CD4-positive, alpha-beta T cell treated with Interleukin-1 beta for 1 hour (primary cell): ENCODE measurements at regions not wholly inside any gene's neighbourhood (a gene's known extent, or its start where the extent isn't known, plus 50 kb on each side); places are given as distances from the start of the nearest gene placed in this dataset.
"Not testable (repeated sequence)": the region's sequence is repeated elsewhere in the genome, so short reads cannot be mapped to it uniquely, and the experiment has no call there.

Experiments
- DNase-seq, 2 donors: peaks; one replicate each; pipeline ENCODE4 v3.0.0-alpha.2; 2020 to 2022

GRCh38 chr10:60508037-60508436, 118.4 kb upstream of the ANK3 start:
- DNase-seq = no peak

DNA sequence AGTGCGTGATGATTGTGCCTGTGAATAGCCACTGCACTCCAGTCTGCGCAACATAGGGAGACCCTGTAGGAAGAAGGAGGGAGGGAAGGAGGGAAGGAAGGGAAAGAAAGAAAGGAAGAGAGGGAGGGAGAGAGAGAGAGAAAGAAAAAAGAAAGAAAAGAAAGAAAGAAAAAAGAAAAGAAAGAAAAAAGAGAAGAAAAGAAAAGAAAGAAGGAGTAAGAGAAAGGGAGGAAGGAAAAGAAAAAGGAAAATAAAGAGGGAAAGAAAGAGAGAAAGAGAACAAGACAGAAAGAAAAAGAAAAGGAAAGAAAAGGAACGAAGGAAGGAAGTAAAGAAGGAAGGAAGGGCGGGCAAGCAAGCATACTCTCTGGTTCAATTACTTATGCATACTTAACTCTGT, 112.9 kb upstream of the ANK3 start:
- no peak for DNase-seq

DNA sequence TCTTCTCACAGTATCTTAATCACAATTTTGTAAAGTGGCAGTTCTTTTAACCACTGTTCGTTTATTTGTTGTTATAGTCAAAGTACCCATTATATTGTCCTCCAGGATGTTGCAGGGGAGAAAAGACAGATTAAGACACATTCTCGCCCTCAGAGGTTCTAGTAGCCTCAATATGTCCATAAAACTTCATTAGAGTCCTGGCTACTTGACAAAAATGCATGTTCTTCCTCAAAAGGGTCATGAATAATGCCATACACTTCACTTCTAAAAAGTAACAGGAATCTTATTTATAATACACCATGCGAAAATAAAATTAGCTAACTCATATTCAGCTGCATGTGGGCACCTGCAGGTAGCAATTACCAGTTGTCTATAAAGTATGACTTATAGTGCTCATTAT, 109.3 kb upstream of the ANK3 start:
- DNase-seq = no peak

GRCh38 chr10:60497364-60497763, 107.7 kb upstream of the ANK3 start:
- no peak for DNase-seq

DNA sequence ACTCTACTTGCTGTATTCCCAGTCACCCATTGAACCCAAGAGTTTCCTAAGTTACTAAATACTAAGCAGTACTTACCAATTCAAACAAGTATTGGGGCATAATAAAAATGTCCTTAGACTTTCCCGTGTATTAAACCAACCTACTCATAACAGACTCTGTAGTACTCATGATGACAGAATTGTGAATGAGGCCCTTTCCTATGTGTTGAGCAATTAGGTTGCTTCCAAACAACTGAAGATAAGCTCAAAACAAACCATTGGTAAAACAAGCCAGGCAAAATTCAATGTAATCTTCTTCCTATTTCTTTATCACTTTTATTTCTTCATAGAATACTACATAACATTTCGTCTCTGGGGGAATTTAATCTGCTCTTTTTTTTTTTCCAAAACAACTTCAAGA, 106.5 kb upstream of the ANK3 start:
- no peak for DNase-seq

DNA sequence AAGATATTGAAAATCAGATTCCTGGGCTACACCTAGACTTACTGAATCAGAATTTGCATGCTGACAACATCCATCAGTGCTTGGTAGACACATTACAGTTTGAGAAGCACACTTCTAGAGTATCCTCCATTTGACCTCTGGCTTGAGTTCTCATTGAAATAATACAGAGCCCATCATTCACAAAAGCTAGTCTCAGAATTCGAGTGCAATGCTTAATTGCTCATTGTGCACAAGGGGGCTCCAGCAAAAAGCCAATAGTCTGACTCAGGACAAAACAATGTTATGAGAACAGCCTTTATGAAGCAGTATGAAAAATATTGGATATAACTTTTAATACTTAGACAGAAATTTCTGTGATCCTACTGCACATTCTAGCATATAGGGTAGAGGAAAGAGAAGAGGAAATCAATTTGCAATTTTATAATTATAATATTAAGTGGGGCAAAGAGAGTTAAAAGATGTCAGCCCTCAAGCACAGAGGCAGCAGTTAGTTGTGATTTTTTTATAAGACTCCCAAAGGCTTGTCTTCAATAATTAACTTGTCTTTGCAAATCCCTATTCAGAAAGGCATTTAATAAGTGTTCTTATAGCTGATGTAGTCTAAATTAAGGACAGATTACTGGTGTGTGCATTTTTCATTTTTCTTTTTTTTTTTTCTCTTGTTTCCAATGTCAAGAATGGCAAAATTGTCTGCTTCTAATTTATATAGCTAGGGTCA, 105.8 kb upstream of the ANK3 start:
- no peak for DNase-seq

DNA sequence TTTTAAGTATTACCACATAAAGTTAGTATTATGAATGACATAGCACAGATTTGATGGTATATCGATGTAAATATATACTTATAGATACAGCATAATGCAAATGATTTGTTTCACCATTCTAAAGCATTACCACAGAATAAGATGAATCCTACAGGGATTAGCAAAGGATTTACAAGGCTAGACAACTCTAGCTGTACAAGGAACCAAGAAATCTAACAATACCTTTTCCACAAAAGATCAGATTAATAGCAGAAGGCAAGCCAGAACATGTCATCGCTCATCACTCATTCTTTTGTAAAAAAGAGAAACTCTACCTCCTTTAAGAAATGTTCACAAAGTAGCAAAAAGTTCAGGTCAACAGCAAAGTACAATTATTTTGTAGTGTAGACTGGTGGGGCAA, 105.1 kb upstream of the ANK3 start:
- DNase-seq = no peak

DNA sequence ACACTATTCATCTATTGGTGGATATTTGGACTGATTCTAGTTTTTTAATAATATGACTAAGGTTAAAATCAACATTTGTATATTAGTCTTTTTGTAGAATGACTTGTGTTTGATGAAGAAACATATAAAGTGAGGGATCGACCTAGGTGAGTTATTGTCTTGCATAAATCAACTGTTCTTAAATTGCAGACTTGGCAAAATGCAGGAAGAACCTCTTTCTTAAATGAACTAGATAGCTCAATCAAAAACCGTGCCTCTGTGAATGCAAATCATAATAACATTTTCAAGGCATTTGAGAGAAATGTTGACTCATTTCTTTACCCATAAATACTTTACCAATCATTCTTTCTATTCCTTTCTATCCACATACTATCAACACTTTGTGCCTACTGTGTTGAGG, 101.5 kb upstream of the ANK3 start:
- no peak for DNase-seq

DNA sequence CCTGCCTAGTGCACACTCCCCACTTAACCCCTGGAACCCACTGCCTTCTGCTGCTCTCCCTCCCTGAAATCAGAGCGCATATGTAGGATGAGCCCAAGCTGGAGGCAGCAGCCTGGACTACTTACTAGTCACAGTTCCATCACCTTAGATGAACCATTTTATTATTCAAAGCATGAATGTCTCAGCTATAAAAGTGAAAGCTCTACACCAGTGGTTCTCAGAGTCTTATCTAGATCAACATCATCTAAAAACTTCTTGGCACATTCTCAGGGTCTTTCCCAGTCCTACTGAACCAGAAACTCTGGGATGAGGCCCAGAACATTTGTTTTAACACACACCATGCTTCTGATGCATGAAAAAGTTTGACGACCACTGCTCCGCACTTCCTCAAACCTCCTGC, 100.3 kb upstream of the ANK3 start:
- DNase-seq = no peak

DNA sequence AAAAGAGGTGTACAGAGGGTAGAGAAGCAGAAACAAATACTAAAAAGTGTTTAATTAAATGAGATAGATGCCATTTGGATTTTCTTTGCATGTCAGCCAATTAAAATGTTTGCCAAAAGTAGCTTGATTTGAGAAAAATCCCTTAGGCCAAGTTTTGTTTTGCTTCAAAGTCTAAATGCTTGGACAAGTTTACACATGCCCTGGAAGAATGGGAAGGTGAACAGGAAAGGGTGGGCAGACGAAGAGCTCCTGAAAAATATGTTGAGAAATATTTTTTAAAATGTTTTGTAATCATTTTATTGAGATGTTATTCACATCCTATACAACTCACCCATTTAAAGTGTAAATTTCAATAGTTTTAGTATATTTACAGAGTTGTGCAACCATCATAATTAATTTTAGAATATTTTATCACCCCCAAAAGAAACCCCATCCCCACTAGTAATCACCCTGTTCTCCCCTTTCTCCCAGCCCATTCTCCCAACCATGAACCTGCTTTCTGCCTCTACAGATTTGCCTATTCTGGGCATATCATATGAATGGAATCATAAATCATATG, 98.5 kb upstream of the ANK3 start:
- DNase-seq = no peak

GRCh38 chr10:60487543-60487942, 97.9 kb upstream of the ANK3 start:
- DNase-seq = no peak

- DNase-seq = no peak
Observed at GRCh38 chr10:60485025-60485424, 95.3 kb upstream of the ANK3 start.

DNA sequence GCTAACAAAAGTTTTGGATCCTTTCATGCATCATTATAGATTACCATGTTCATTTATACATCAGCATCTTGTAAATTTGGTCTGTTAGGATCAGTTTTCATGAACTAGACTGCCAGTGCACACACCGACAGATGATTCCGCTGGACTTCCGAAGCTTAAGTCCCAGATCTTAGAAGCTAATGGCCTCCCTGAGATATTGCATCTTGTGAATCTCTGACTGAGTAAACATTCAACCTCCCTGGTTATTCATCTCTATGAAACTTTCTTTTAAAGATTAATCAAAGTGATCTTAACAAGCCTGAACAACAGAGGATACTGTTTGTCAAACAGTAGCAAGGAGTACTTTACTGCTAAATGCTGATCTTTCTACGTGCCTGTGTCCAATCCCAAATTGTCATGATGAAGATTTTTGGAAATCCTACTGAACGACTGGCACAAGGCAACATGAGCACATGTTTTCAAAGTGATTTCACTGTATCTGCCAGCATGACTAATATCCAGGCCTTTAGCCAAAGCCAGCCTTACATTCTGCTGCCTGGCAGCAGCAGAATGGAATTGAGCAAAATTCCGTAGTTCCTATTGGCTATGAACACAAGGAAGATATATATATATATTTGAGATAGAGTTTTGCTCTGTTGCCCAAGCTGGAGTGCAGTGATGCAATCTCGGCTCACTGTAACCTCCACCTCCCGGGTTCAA, 91.3 kb upstream of the ANK3 start:
- DNase-seq = no peak

DNA sequence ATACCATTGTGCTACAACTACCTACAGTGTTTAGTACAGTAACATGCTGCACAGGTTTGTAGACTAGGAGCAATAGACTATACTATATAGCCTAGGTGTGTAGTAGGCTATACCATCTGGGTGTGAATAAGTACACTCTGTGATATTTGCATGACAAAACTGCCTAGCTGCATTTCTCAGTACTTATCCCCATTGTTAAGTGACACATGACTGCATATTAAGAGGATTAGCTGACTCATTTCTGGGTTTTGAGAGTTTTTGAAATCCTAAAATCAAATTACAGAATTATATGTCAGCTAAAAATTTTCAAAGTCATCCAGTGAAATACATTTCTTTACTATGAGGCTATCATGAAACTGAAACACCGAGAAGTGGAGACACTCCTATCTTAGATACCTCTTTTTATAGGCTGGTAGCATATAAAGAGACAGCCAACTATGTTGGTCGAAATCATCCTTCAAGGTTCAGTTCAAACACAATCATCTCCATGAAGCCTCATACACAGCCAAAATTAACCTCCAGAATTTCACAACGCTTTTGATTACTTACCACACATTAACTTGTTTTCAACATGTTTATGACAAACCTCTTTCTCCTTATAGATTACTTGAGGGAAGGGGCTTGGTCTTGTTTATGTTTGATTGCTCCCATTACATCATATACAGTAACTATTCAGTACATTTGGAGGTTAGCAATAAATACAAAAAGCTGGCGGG, 89.8 kb upstream of the ANK3 start:
- no peak for DNase-seq

DNA sequence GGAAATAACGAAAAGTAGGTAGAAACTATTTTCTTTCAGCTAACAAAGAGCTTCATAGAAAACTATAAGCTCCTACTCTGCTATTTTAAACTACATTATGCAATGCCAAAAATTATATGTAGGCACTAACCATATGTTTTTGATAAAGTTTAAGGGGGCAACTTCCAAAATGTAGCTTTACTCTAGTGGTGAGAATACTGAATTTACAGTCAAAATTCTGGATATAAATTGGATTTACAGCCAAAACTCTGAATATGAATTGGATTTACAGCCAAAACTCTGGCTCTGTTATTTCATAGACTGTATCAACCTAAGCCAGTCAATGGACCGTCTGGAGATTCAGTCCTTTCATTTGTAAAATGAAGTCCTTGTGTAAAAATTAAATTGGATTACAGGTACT, 86.8 kb upstream of the ANK3 start:
- DNase-seq = no peak

DNA sequence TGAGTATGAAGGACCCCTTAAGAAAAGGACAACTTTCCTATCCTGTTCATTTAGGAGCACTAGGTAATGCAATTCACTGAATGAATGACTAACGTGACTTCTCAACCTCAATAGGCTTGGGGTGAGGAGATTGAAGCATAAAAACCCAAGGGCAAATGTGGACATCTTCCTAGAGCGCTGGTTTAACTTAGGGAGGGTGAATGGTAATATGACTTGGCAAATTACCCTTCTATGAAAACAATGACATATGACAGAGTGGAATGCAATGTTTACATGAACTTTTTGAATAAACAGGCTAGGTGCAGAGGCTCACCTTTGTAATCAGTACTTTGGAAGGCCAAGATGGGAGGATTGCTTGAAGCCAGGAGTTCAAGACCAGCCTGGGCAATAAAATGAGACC, 83.9 kb upstream of the ANK3 start:
- DNase-seq = no peak

DNA sequence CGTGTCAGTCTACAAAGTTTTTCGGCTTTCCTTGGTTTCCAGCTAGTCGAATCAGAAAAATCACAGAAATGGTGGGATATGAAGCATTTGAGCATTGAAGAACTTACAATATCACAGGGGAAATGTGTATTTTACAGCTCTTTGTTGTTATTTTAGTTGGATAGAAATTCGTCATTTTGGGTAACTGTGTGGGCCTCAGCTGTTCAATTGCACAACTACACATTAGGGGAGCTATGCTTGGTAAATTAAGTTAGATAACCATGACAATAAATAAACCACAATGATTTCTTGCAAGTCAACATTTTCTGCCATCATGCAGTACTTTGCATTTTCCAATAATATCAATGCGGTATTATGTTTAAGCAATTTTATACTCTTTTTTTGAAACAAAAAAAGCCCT, 80.4 kb upstream of the ANK3 start:
- DNase-seq = no peak

DNA sequence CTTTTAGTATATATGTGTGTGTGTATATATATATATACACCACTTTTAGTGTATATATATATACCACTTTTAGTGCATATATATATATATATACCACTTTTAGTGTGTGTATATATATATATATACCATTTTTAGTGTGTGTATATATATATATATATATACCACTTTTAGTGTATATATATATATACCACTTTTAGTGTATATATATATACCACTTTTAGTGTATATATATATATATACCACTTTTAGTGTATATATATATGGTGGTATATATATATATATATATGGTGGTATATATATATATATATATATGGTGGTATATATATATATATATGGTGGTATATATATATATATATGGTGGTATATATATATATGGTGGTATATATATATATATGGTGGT, 79.5 kb upstream of the ANK3 start:
- not testable (repeated sequence) for DNase-seq

GRCh38 chr10:60467202-60467546, 77.5 kb upstream of the ANK3 start:
- no peak for DNase-seq

DNA sequence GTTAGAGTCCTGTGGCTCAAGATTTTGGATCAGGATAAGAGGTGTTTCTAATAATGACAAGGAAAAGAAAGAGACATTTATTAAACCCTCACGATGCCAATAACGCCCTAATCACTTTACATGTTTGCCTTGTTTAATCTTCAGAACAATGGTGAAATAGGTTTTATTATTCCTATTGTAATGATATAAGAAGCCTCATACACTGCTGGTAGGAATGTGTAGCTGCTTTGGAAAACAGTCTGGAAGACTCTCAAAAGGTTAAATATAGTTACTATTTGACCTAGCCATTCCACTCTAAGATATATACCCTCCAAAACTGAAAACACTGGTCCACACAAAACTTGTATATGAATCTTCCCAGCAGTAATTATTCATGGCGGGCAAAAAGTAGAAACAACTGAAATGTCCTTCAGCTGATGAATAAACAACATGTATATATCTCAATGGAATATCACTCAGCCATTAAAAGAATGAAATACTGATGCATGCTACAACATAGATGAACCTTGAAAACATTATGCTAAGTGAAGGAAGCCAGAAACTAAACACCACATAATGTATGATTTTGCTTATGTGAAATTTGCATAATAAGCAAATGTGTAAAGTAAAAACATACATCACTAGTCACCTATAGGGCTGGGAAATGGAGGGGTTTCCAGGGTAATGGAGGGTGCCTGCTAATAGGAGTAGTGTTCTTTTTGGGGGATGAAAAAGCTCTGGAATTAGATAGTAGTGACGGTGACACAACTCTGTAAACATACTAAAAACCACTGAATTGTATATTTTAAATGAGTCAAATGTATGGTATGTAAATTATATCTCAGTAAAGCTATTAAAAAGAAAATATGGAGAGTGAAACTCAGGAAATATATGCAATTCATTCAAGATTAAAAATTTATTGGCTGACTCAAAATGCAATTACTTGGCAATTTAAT, 76.9 kb upstream of the ANK3 start:
- DNase-seq = no peak

DNA sequence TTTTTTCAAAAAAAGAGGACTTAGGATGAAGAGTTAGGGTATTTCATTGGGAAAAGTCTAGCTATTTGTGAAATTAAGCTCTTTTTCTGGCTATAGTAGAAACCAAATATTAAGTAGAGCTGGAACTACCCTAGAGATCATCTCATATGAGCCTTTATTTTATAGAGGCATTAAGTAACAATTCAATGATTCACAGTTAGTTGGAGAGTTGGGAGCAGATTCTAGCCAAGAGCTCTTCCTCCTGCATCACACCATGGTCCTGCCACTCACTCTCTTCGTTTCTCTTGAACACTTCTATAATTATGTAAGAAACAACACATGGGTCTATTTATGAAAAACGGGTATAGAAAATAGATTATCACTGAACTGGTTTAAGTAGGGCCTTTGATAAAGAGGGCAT, 76.1 kb upstream of the ANK3 start:
- DNase-seq = no peak

- no peak for DNase-seq
Observed at GRCh38 chr10:60464659-60465058, 75.0 kb upstream of the ANK3 start.

- no peak for DNase-seq
Observed at GRCh38 chr10:60463746-60464145, 74.1 kb upstream of the ANK3 start.
